GM23248 (cell line): ENCODE measurements at regions not wholly inside any gene's neighbourhood (a gene's known extent, or its start where the extent isn't known, plus 50 kb on each side); places are given as distances from the start of the nearest gene placed in this dataset.
A peak's percentile ranks its signal among the peaks of the same experiment; 100 is the strongest.
"Not testable (repeated sequence)": the region's sequence is repeated elsewhere in the genome, so short reads cannot be mapped to it uniquely, and the experiment has no call there.

ENCODE experiments used
- DNase-seq: peaks from one replicate; pipeline ENCODE4 v3.0.0-alpha.2; 2015
- H2AFZ ChIP-seq: fragments of 200-600 bp; sonication (generic); 2 replicates; pipeline ENCODE4 v1.6.1; 2016; ENCODE audit warnings: antibody characterized with exemption
- H3F3A ChIP-seq: fragments of 200-600 bp; sonication (generic); 2 replicates; pipeline ENCODE4 v1.6.1; 2016; ENCODE audit warnings: mild to moderate bottlenecking, antibody characterized with exemption, mixed run types; ENCODE audit not compliant: insufficient read depth
- H3K27ac ChIP-seq: fragments of 200-600 bp; sonication (generic); 2 replicates; pipeline ENCODE4 v1.5.1; 2016; ENCODE audit warnings: mild to moderate bottlenecking
- H3K27me3 ChIP-seq: fragments of 200-600 bp; sonication (generic); replicated peaks from 2 replicates; pipeline ENCODE4 v1.6.1; 2016; ENCODE audit warnings: mild to moderate bottlenecking; ENCODE audit not compliant: insufficient read depth
- H3K36me3 ChIP-seq: fragments of 200-600 bp; sonication (generic); 2 replicates; pipeline ENCODE4 v1.6.1; 2016; ENCODE audit warnings: low read depth, mild to moderate bottlenecking
- H3K4me1 ChIP-seq: fragments of 200-600 bp; sonication (generic); 2 replicates; pipeline ENCODE4 v1.6.1; 2016; ENCODE audit warnings: mild to moderate bottlenecking; ENCODE audit not compliant: insufficient read depth
- H3K4me2 ChIP-seq: fragments of 200-600 bp; sonication (generic); one replicate; pipeline ENCODE4 v1.6.1; 2016; ENCODE audit warnings: mild to moderate bottlenecking; ENCODE audit not compliant: unreplicated experiment
- H3K4me3 ChIP-seq: fragments of 200-600 bp; sonication (generic); 2 replicates; pipeline ENCODE4 v1.5.1; 2016; ENCODE audit warnings: mild to moderate bottlenecking
- H3K79me2 ChIP-seq: fragments of 200-600 bp; sonication (generic); 2 replicates; pipeline ENCODE4 v1.6.1; 2016; ENCODE audit warnings: mild to moderate bottlenecking; ENCODE audit not compliant: insufficient read depth
- H3K9ac ChIP-seq: fragments of 200-600 bp; sonication (generic); 2 replicates; pipeline ENCODE4 v1.6.1; 2016; ENCODE audit warnings: mild to moderate bottlenecking
- H3K9me2 ChIP-seq: fragments of 200-600 bp; sonication (generic); 2 replicates; pipeline ENCODE4 v1.6.1; 2016; ENCODE audit warnings: mixed run types, mild to moderate bottlenecking, moderate library complexity; ENCODE audit not compliant: insufficient read depth
- H3K9me3 ChIP-seq: fragments of 200-600 bp; sonication (generic); one replicate; pipeline ENCODE4 v1.6.1; 2017; ENCODE audit warnings: low read depth
- H4K20me1 ChIP-seq: fragments of 200-600 bp; sonication (generic); 2 replicates; pipeline ENCODE4 v1.6.0; 2016; ENCODE audit not compliant: insufficient read depth
- EZH2 ChIP-seq: fragments of 200-600 bp; sonication (generic); IDR thresholded peaks from 2 replicates; pipeline ENCODE4 v1.6.1; 2018; ENCODE audit warnings: antibody characterized with exemption, mild to moderate bottlenecking; ENCODE audit not compliant: insufficient read depth, poor library complexity, severe bottlenecking
- EZH2phosphoT487 ChIP-seq: fragments of 200-600 bp; sonication (generic); IDR thresholded peaks from 2 replicates; pipeline ENCODE4 v1.6.1; 2018; ENCODE audit warnings: antibody characterized with exemption, moderate library complexity, mild to moderate bottlenecking, low read depth; ENCODE audit not compliant: insufficient read depth
- WGBS, 2 experiments: methylation state at CpG; one replicate each; pipeline ENCODE4 v1.1.6; 2015 to 2017; ENCODE audit warnings: low lambda C conversion rate in 2 of 2, low coverage in 1 of 2; ENCODE audit errors: missing lambda C conversion rate in 2 of 2; 5-methylcytosine and 5-hydroxymethylcytosine counted together
- in situ Hi-C: fragments of 300-500 bp; cut with MboI; formaldehyde crosslinking; loops from 2 replicates; pipeline ENCODE4 v1.15.0; 2020

DNA sequence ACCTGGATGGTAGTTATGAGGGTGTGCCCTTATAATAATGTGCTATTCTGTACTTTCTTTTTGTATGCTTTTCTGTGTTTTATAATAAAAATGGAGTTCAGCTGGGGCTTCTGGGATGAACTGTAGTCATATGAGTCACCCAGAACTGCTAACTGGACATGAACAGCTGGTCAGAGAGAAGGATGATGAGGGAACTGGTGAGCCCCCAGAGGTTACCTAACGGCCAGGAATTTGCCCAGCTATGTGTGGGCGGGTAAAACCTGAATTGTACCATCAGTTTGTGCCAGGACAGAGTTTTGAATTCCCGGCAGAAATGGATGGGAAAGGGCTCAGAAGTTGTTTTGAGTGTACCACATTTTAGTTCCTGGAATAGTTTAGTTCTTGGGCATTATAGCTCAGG is 138.0 kb upstream of the USP9X start:
- H3K4me1 ChIP-seq = peaks cover 12% of the 10 kb centered on the region
- TF ChIP-seq EZH2 (no peak), EZH2phosphoT487 (no peak)
- H3K4me2 ChIP-seq = peak overlapping the region; percentile 57
- H3K36me3 ChIP-seq = no peaks in the 10 kb centered on the region
- peak; percentile 79 for DNase-seq
- WGBS, 2 experiments = 0 to 2% methylated on average over 2 to 3 of the region's 3 CpGs
- no peak overlapping the region for H2AFZ ChIP-seq
- H3K9me3 ChIP-seq = no peaks in the 10 kb centered on the region
- no peaks in the 10 kb centered on the region for H3K9me2 ChIP-seq
- H3K9ac ChIP-seq = no peak overlapping the region
- peak overlapping the region; percentile 30; the same call in 1 of the 2 replicates for H3K27ac ChIP-seq
- no peaks in the 10 kb centered on the region for H3K79me2 ChIP-seq
- H3K27me3 ChIP-seq = no peaks in the 10 kb centered on the region
- no peaks in the 10 kb centered on the region for H4K20me1 ChIP-seq
- in situ Hi-C loops = loop anchor here (25.0 kb wide), 1 partner anchor 165 kb away; no protein-coding TSS in a partner anchor
- peaks cover 6% of the 10 kb centered on the region; the same call in 1 of the 2 replicates for H3F3A ChIP-seq
- no peak overlapping the region for H3K4me3 ChIP-seq

DNA sequence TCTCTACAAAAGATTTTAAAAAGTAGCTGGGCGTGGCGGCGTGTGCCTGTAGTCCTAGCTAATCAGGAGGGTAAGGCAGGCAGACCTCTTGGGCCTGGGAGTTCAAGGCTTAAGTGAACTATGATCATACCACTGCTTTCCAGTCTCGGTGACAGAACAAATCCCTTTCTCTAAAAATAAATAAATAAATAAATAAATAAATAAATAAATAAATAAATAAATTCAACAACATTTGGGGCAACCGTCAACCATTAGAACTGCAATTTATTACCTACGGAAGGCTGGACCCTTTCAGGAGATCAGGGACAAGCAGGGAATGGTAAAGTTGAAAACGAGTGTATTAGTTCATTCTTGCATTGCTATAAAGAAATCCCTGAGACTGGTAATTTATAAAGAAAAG is 136.2 kb upstream of the USP9X start:
- Histone ChIP-seq H3K27me3 (no peaks in the 10 kb centered on the region), H3K9me2 (no peaks in the 10 kb centered on the region), H3F3A (peaks cover 6% of the 10 kb centered on the region; the same call in 1 of the 2 replicates), H3K9ac (no peak overlapping the region), H3K4me1 (peaks cover 12% of the 10 kb centered on the region), H2AFZ (no peak overlapping the region), H3K9me3 (no peaks in the 10 kb centered on the region), H3K79me2 (no peaks in the 10 kb centered on the region), H3K27ac (no peak overlapping the region), H3K4me2 (no peak overlapping the region), H3K36me3 (no peaks in the 10 kb centered on the region), H4K20me1 (no peaks in the 10 kb centered on the region), H3K4me3 (no peak overlapping the region)
- in situ Hi-C loops = loop anchor here (25.0 kb wide), 1 partner anchor 163 kb away; no protein-coding TSS in a partner anchor
- no peak for DNase-seq
- WGBS, 2 experiments = 77 to 79% methylated on average over 7 of the region's 7 CpGs
- TF ChIP-seq EZH2phosphoT487 (no peak), EZH2 (no peak)

DNA sequence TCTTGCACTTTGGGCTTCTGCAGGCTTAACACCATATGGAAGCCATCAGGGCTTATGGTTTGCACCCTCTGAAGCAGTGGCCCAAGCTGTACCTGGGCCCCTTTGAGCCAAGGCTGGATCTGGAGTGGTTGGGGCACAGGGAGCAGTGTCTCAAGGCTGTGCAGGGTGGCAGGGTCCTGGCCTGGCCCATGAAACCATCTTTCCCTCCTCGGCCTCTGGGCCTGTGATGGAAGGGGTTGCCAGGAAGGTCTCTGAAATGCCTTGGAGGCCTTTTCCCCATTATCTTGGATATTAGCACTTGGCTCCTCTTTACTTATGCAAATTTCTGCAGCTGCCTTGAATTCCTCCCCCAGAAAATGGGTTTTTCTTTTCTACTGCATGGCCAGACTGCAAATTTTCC is 134.7 kb upstream of the USP9X start:
- Histone ChIP-seq H3K4me2 (no peak overlapping the region), H3K27me3 (no peaks in the 10 kb centered on the region), H3K9me3 (no peaks in the 10 kb centered on the region), H3K4me3 (no peak overlapping the region), H3K27ac (no peak overlapping the region), H3K4me1 (peaks cover 3% of the 10 kb centered on the region), H3F3A (no peaks in the 10 kb centered on the region), H3K9ac (no peak overlapping the region), H4K20me1 (no peaks in the 10 kb centered on the region), H3K9me2 (no peaks in the 10 kb centered on the region), H3K36me3 (no peaks in the 10 kb centered on the region), H3K79me2 (no peaks in the 10 kb centered on the region), H2AFZ (no peak overlapping the region)
- no peak for DNase-seq
- WGBS, 2 experiments = 100% methylated on average over 1 of the region's 1 CpG
- in situ Hi-C loops = no loop called here
- TF ChIP-seq EZH2 = no peak
- TF ChIP-seq EZH2phosphoT487 = no peak

DNA sequence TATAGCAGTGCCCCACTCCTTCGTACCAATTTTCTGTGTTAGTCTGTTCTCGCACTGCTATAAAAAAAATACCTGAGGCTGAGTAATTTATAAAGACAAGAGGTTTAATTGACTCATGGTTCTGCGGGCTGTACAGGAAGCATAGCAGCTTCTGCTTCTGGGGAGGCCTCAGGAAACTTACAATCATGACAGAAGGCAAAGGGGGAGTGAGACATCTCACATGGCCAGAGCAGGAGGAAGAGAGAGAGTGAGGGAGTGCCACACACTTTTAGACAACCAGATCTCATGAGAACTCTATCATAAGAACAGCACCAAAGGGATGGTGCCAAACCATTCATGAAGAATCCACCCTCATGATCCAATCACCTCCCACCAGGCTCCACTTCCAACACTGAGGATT is 133.8 kb upstream of the USP9X start:
- H3K4me1 ChIP-seq, in situ Hi-C loops, DNase-seq, H4K20me1 ChIP-seq, H3K9me2 ChIP-seq, H3K79me2 ChIP-seq, H3K4me2 ChIP-seq, H3F3A ChIP-seq, H3K9me3 ChIP-seq, H3K27ac ChIP-seq, H3K27me3 ChIP-seq, H3K4me3 ChIP-seq, H3K9ac ChIP-seq, H3K36me3 ChIP-seq, H2AFZ ChIP-seq: not testable (repeated sequence)
- WGBS, 2 experiments = 99 to 100% methylated on average over 3 of the region's 3 CpGs

DNA sequence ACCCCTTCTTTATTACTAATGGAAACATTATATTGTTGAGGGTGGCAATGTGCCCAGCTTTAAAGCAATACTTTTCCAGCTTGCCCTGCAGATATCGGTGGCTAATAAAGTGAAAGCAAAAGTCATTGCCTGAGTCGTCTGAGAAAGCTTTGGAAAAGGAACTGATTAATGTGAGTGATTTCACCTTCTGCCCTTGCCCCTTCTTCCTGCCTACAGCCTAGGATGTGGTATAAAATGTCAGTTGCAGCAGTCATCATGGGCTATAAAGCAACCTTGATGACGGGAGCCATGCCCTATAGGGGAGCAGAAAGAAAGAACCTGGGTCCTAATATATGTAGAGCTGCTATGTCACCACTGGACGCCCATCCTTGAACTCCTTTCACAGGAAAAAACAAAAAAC is 132.4 kb upstream of the USP9X start:
- in situ Hi-C loops = no loop called here

More for the DNA sequence above, 132.4 kb upstream of the USP9X start:
- Histone ChIP-seq H3K4me3 (peak overlapping the region; percentile 42), H4K20me1 (no peaks in the 10 kb centered on the region), H3K27me3 (no peaks in the 10 kb centered on the region), H3K36me3 (no peaks in the 10 kb centered on the region), H3K4me1 (no peaks in the 10 kb centered on the region), H3K4me2 (peak overlapping the region; percentile 28), H3K9me2 (no peaks in the 10 kb centered on the region), H3K9me3 (no peaks in the 10 kb centered on the region), H3K27ac (no peak overlapping the region), H3K79me2 (no peaks in the 10 kb centered on the region), H3K9ac (0 out of 2 replicates have a peak overlapping the region, but pooled peaks have one; percentile 18), H2AFZ (peak overlapping the region; percentile 62), H3F3A (no peaks in the 10 kb centered on the region)
- DNase-seq = peak; percentile 36
- WGBS, 2 experiments = 0 to 49% methylated on average over 2 to 4 of the region's 4 CpGs
- TF ChIP-seq EZH2 = no peak
- TF ChIP-seq EZH2phosphoT487 = no peak
